IMR-90 (cell line): ENCODE measurements at regions not wholly inside any gene's neighbourhood (a gene's known extent, or its start where the extent isn't known, plus 50 kb on each side); places are given as distances from the start of the nearest gene placed in this dataset.

Experiments
- ATAC-seq: fragments of 200-7000 bp; cut with Tn5 transposase; 2 replicates; pipeline ENCODE4 v1.9.1; 2020; ENCODE audit warnings: low read depth, mild to moderate bottlenecking, moderate library complexity
- BruUV-seq: library from RNA; stranded (reverse); fragments of 400-500 nt; replicated peaks from 2 replicates; lab custom pipeline; 2021; lab: Mats Ljungman, UMichigan
- CTCF ChIA-PET: fragments of 300-600 bp; formaldehyde crosslinking; extraction: SDS; loops from one replicate; lab custom pipeline; 2021; ENCODE audit warnings: antibody characterized with exemption; lab: Yijun Ruan, JAX
- POLR2A ChIA-PET: fragments of 300-600 bp; sonication (Branson Sonifier 250); formaldehyde crosslinking; loops from one replicate; lab custom pipeline; 2022; ENCODE audit warnings: antibody characterized with exemption; ENCODE audit not compliant: unreplicated experiment; lab: Charles Lee
- DNase-seq: peaks from one replicate; pipeline ENCODE4 v3.0.0; 2013
- H2AFZ ChIP-seq: replicated peaks from 2 replicates; pipeline ENCODE3; 2013; ENCODE audit warnings: low read length, mild to moderate bottlenecking; ENCODE audit not compliant: poor library complexity
- H2AK5ac ChIP-seq: 2 replicates; pipeline ENCODE4 v1.6.1; 2013; ENCODE audit warnings: low read depth, low read length, inconsistent platforms
- H2AK9ac ChIP-seq: replicated peaks from 2 replicates; pipeline ENCODE3; 2013; ENCODE audit warnings: mild to moderate bottlenecking, low read depth, low read length, moderate library complexity; ENCODE audit not compliant: poor library complexity
- H2BK120ac ChIP-seq: 2 replicates; pipeline ENCODE4 v1.6.1; 2013; ENCODE audit warnings: low read depth, low read length, inconsistent platforms
- H2BK15ac ChIP-seq: 3 replicates; pipeline ENCODE4 v1.6.1; 2013; ENCODE audit warnings: low read depth, low read length, inconsistent platforms
- H2BK20ac ChIP-seq: 2 replicates; pipeline ENCODE4 v1.6.1; 2013; ENCODE audit warnings: low read depth, mild to moderate bottlenecking, inconsistent platforms, low read length, moderate library complexity
- H2BK5ac ChIP-seq: 2 replicates; pipeline ENCODE4 v1.6.1; 2013; ENCODE audit warnings: mild to moderate bottlenecking, low read depth, low read length, inconsistent platforms; ENCODE audit not compliant: poor library complexity, severe bottlenecking
- H3K14ac ChIP-seq: replicated peaks from 2 replicates; pipeline ENCODE4 v1.6.1; 2013; ENCODE audit warnings: low read depth, low read length, inconsistent platforms
- H3K18ac ChIP-seq: 2 replicates; pipeline ENCODE4 v1.6.1; 2013; ENCODE audit warnings: low read depth, low read length, control low read depth
- H3K23ac ChIP-seq: 2 replicates; pipeline ENCODE4 v1.6.1; 2013; ENCODE audit warnings: low read depth, low read length, inconsistent platforms
- H3K27ac ChIP-seq: 2 replicates; pipeline ENCODE4 v1.5.1; 2013; ENCODE audit warnings: mild to moderate bottlenecking, control low read depth, low read length; ENCODE audit not compliant: insufficient read depth
- H3K27me3 ChIP-seq: 2 replicates; pipeline ENCODE4 v1.6.1; 2013; ENCODE audit warnings: low read length; ENCODE audit not compliant: control insufficient read depth, insufficient read depth
- H3K36me3 ChIP-seq: 2 replicates; pipeline ENCODE4 v1.6.1; 2013; ENCODE audit warnings: low read length, mixed read lengths; ENCODE audit not compliant: control insufficient read depth, insufficient read depth
- H3K4ac ChIP-seq: 2 replicates; pipeline ENCODE4 v1.6.1; 2013; ENCODE audit warnings: low read depth, low read length, inconsistent platforms
- H3K4me1 ChIP-seq: 2 replicates; pipeline ENCODE4 v1.6.1; 2013; ENCODE audit warnings: low read length, mixed read lengths; ENCODE audit not compliant: control insufficient read depth, insufficient read depth
- H3K4me2 ChIP-seq: 2 replicates; pipeline ENCODE4 v1.6.1; 2013; ENCODE audit warnings: low read depth, mild to moderate bottlenecking, control low read depth, low read length, moderate library complexity
- H3K4me3 ChIP-seq: 2 replicates; pipeline ENCODE4 v1.5.1; 2013; ENCODE audit warnings: low read depth, mild to moderate bottlenecking, control low read depth, low read length, moderate library complexity; ENCODE audit not compliant: insufficient read depth
- H3K56ac ChIP-seq: 2 replicates; pipeline ENCODE4 v1.6.1; 2013; ENCODE audit warnings: low read length, inconsistent platforms; ENCODE audit not compliant: insufficient read depth; ENCODE audit errors: extremely low read depth
- H3K79me1 ChIP-seq, 2 experiments: 2 replicates each; pipeline ENCODE4 v1.6.1; 2013; ENCODE audit warnings: low read length in 2 of 2, inconsistent platforms in 1 of 2, low read depth in 1 of 2
- H3K9ac ChIP-seq: 2 replicates; pipeline ENCODE4 v1.6.1; 2013; ENCODE audit warnings: low read depth, low read length, control low read depth
- H3K9me1 ChIP-seq: 2 replicates; pipeline ENCODE4 v1.6.1; 2013; ENCODE audit warnings: low read length, inconsistent platforms; ENCODE audit not compliant: insufficient read depth
- H3K9me3 ChIP-seq: 2 replicates; pipeline ENCODE4 v1.6.1; 2013; ENCODE audit warnings: low read length; ENCODE audit not compliant: control insufficient read depth, insufficient read depth
- H4K20me1 ChIP-seq: 2 replicates; pipeline ENCODE4 v1.6.1; 2013; ENCODE audit warnings: low read length, inconsistent platforms; ENCODE audit not compliant: insufficient read depth
- H4K5ac ChIP-seq: 2 replicates; pipeline ENCODE4 v1.6.1; 2013; ENCODE audit warnings: mild to moderate bottlenecking, low read depth, low read length, control low read depth
- H4K8ac ChIP-seq, 2 experiments: 2 replicates each; pipeline ENCODE4 v1.6.1; 2013; ENCODE audit warnings: low read depth in 2 of 2, low read length in 2 of 2, control low read depth in 1 of 2, inconsistent platforms in 1 of 2
- H4K91ac ChIP-seq: 2 replicates; pipeline ENCODE4 v1.6.1; 2013; ENCODE audit warnings: low read depth, low read length, inconsistent platforms; ENCODE audit not compliant: insufficient read depth
- MAZ ChIP-seq: IDR thresholded peaks from 2 replicates; pipeline ENCODE4 v1.6.1; 2012; ENCODE audit warnings: low read depth, mild to moderate bottlenecking, low read length, improper control_type of control experiment, moderate library complexity, borderline replicate concordance
- NFE2L2 ChIP-seq: fragments of 150-350 bp; IDR thresholded peaks from 2 replicates; pipeline ENCODE4 v1.6.1; 2016; ENCODE audit warnings: low read depth, mild to moderate bottlenecking, low read length
- RAD21 ChIP-seq: IDR thresholded peaks from 2 replicates; pipeline ENCODE4 v1.6.1; 2012; ENCODE audit warnings: low read length, improper control_type of control experiment
- RCOR1 ChIP-seq: IDR thresholded peaks from 2 replicates; pipeline ENCODE4 v1.6.1; 2012; ENCODE audit warnings: mild to moderate bottlenecking, low read length, improper control_type of control experiment; ENCODE audit not compliant: insufficient replicate concordance
- SMC3 ChIP-seq: fragments of 150-350 bp; IDR thresholded peaks from 2 replicates; pipeline ENCODE4 v1.6.1; 2016; ENCODE audit warnings: low read depth, mild to moderate bottlenecking, antibody characterized with exemption, low read length, moderate library complexity
- WGBS, 2 experiments: methylation state at CpG; one replicate each; pipeline versions ENCODE4 v1.1.5 to v1.1.7; 2013; ENCODE audit warnings: missing lambda C conversion rate in 2 of 2; ENCODE audit not compliant: insufficient read length in 1 of 2; ENCODE audit errors: extremely low coverage in 2 of 2; 5-methylcytosine and 5-hydroxymethylcytosine counted together
- dilution Hi-C: fragments of 300-500 bp; cut with HindIII; formaldehyde crosslinking; loops from one replicate; pipeline ENCODE4 v1.14.3; 2018; ENCODE audit warnings: low sequenced_read_pairs; ENCODE audit not compliant: unreplicated experiment
- in situ Hi-C: fragments of 300-500 bp; cut with MboI; formaldehyde crosslinking; loops from 3 replicates; pipeline ENCODE4 v1.14.3; 2019; ENCODE audit warnings: low sequenced_read_pairs, inconsistent platforms, mixed read lengths
- intact Hi-C: fragments of 100-400 bp; cut with micrococcal nuclease; formaldehyde crosslinking; loops from 2 replicates; pipeline ENCODE4 v1.10.0; 2022

GRCh38 chr2:236445678-236446077, 123.9 kb upstream of the ACKR3 start:
- Histone ChIP-seq H3K4me2 (no peak overlapping the region), H2BK120ac (no peak overlapping the region), H3K27ac (no peak overlapping the region), H2AK9ac (no peak overlapping the region), H3K9me3 (peaks cover 15% of the 10 kb centered on the region; the same call in 1 of the 2 replicates), H3K36me3 (no peaks in the 10 kb centered on the region), H4K5ac (no peak overlapping the region), H3K14ac (no peak overlapping the region), H2BK20ac (no peak overlapping the region), H2AK5ac (no peak overlapping the region), H3K4ac (no peak overlapping the region), H4K91ac (no peak overlapping the region), H4K8ac (no peak overlapping the region), H3K4me3 (no peak overlapping the region), H3K27me3 (no peaks in the 10 kb centered on the region), H2AFZ (no peak overlapping the region), H2BK15ac (no peak overlapping the region), H3K9ac (no peak overlapping the region), H3K79me1 (no peaks in the 10 kb centered on the region), H2BK5ac (no peak overlapping the region), H4K20me1 (no peaks in the 10 kb centered on the region), H3K4me1 (no peaks in the 10 kb centered on the region), H3K23ac (no peak overlapping the region), H3K9me1 (no peaks in the 10 kb centered on the region), H3K18ac (no peak overlapping the region), H3K56ac (no peak overlapping the region)
- in situ Hi-C loops (no loop called here), intact Hi-C loops (no loop called here), dilution Hi-C loops (no loop called here)
- no CpG with 5 or more reads among the region's 2 CpGs for WGBS, 2 experiments
- no TSS peak for BruUV-seq
- ChIA-PET CTCF (no interaction called here), POLR2A (no interaction called here)
- DNase-seq (no peak), ATAC-seq (no peak)
- no peak for TF ChIP-seq RCOR1
- TF ChIP-seq RAD21 = no peak
- no peak for TF ChIP-seq SMC3
- no peak for TF ChIP-seq MAZ
- TF ChIP-seq NFE2L2 = no peak
